ENCODE measurements at regions not wholly inside any gene's neighbourhood (a gene's known extent, or its start where the extent isn't known, plus 50 kb on each side); places are given as distances from the start of the nearest gene placed in this dataset.

GRCh38 chr4:182174979-182175378 lies 68.2 kb upstream of the TENM3 start:
- no peak for DNase-seq

GRCh38 chr4:182175788-182176519 lies 67.2 kb upstream of the TENM3 start:
- DNase-seq, result no peak

- DNase-seq, result no peak
Measured at GRCh38 chr4:182177166-182177565, 66.0 kb upstream of the TENM3 start.

GRCh38 chr4:182179105-182179504 lies 64.1 kb upstream of the TENM3 start:
- no peak for DNase-seq

- no peak for DNase-seq
Measured at GRCh38 chr4:182179751-182180150, 63.5 kb upstream of the TENM3 start.

- no peak for DNase-seq
Measured at GRCh38 chr4:182185491-182185890, 57.7 kb upstream of the TENM3 start.

GRCh38 chr4:182187674-182188073 lies 55.5 kb upstream of the TENM3 start:
- DNase-seq, result no peak

GRCh38 chr4:182188622-182189021 lies 54.6 kb upstream of the TENM3 start:
- DNase-seq, result no peak

GRCh38 chr4:182189103-182189878 lies 53.9 kb upstream of the TENM3 start:
- no peak for DNase-seq

- no peak for DNase-seq
Measured at GRCh38 chr4:182190306-182190705, 52.9 kb upstream of the TENM3 start.

GRCh38 chr4:182192511-182193181 lies 50.6 kb upstream of the TENM3 start:
- DNase-seq, result no peak

- DNase-seq, result no peak
Measured at GRCh38 chr4:182193311-182193710, 49.9 kb upstream of the TENM3 start.

All from CD4-positive, alpha-beta T cell treated with Interleukin-4 for 1 hour (primary cell).